ENCODE measurements at regions not wholly inside any gene's neighbourhood (a gene's known extent, or its start where the extent isn't known, plus 50 kb on each side); places are given as distances from the start of the nearest gene placed in this dataset.

DNA sequence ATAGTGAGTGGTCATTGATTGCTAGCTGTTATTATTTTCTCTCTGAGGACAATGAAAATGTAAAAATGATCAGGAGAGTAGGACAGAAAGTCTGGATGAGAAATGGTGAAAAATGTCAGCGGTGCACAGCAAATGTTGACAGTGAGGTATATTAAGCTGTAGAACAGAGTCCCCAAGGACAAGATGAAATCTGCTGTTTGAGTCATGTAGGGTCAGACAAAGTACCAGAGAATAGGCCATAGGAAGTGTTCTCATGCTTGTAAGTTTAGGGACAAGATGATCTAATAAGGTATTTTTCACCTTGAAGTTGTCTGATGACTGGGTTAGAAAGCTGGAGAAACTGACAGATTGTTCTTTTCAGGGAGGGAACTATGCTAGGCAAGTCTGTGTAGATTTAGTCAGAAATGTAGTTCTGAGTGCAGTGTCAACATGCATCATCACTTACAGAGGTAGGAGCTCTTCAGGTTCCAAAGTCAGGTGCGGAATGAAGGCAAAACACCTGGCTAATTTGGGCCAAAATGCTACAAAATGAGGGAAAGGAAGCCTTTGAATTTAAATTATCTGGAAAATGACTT lies 369.3 kb downstream of the DLEU7 start:
- DNase-seq (ENCODE audit: low read depth) (peak; percentile 7), FAIRE-seq (no peak)
- TF ChIP-seq, protein P1, sequence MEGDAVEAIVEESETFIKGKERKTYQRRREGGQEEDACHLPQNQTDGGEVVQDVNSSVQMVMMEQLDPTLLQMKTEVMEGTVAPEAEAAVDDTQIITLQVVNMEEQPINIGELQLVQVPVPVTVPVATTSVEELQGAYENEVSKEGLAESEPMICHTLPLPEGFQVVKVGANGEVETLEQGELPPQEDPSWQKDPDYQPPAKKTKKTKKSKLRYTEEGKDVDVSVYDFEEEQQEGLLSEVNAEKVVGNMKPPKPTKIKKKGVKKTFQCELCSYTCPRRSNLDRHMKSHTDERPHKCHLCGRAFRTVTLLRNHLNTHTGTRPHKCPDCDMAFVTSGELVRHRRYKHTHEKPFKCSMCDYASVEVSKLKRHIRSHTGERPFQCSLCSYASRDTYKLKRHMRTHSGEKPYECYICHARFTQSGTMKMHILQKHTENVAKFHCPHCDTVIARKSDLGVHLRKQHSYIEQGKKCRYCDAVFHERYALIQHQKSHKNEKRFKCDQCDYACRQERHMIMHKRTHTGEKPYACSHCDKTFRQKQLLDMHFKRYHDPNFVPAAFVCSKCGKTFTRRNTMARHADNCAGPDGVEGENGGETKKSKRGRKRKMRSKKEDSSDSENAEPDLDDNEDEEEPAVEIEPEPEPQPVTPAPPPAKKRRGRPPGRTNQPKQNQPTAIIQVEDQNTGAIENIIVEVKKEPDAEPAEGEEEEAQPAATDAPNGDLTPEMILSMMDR (IDR thresholded peaks at IDR 0.05; ENCODE audit: insufficient read depth, low read length, severe bottlenecking) = no peak
- H3K36me3 ChIP-seq (ENCODE audit: control insufficient read depth, insufficient read depth, low read length) = no peaks in the 10 kb centered on the region
- H3K4me3 ChIP-seq (ENCODE audit: low read depth, low read length) = no peak overlapping the region
- H3K27me3 ChIP-seq (ENCODE audit: control insufficient read depth, insufficient read depth, low read length) = no peaks in the 10 kb centered on the region

DNA sequence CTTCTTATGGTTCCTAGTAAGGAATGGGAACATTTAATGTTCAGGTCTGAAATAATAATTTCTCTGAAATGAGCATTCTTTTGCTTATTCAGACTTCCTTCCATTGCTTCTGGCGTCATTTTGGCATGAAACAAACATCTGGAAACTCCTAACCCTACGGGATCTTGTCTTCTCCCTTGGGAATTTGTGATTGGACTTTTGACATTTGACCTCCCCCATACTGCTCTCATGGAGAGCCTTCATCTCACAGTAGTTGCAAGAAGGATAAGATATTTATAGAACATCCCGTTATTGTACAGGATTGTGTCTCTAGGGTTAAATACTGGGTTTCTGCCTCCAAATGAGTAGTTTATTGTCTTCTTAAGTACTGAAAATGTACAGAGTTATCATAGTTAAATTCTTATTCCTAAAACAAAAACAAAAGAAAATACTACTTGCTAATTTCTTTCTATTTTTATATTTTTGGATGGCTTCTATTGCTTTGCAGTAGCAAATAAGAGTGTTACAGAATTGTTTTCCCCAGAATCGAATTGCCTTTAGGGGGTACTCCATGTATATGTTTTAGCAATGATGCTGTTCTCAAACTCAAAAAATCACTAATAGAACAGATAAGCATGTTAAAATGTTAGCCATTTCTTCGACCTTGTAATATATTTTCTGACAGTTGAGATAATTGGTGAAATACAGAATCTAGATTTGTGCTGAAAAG lies 366.8 kb downstream of the DLEU7 start:
- no peaks in the 10 kb centered on the region for H3K36me3 ChIP-seq (ENCODE audit: control insufficient read depth, insufficient read depth, low read length)
- TF ChIP-seq, protein P1 (IDR thresholded peaks at IDR 0.05; ENCODE audit: insufficient read depth, low read length, severe bottlenecking) = no peak
- no peak for FAIRE-seq
- no peaks in the 10 kb centered on the region for H3K27me3 ChIP-seq (ENCODE audit: control insufficient read depth, insufficient read depth, low read length)
- no peak for DNase-seq (ENCODE audit: low read depth)
- no peak overlapping the region for H3K4me3 ChIP-seq (ENCODE audit: low read depth, low read length)

DNA sequence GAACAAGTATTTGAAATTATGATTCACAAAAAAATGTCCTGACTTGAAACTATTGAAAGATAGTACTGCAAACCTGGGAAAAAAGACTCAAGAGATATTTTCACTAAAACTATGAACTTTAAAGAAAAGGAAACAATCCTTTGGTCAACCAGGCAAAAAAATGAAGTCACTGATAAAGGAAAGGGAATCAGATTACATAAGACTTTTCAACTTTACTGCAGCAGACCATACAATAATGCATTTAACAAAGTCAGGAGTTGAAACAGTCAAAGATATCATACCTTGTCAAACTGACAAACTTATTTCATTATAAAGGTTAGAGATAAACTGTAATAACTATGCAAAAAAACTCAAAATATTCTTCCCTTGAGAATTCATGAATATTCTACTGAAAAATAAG lies 361.6 kb downstream of the DLEU7 start:
- FAIRE-seq = no peak
- H3K27me3 ChIP-seq (ENCODE audit: control insufficient read depth, insufficient read depth, low read length) = no peaks in the 10 kb centered on the region

DNA sequence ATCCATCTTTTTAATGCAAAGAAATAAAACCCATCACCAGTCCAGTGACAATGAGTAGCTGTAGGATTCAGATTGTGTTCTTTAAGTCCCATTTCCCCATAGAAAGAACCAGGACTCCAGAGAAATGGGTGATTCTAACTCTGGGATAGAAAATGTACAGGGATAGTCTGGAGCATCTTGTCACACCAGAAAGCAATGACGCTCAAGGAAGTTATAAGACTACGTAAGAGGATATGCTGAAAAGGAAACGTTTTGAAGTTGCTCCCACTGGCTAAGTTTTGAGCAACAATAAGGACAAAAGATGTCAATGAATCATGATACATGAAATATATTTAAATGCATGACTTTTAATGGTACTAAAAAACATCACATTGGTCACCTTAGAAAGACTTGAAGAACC lies 360.1 kb downstream of the DLEU7 start:
- Histone ChIP-seq H3K4me3 (ENCODE audit: low read depth, low read length) (no peak overlapping the region), H3K36me3 (ENCODE audit: control insufficient read depth, insufficient read depth, low read length) (no peaks in the 10 kb centered on the region), H3K27me3 (ENCODE audit: control insufficient read depth, insufficient read depth, low read length) (no peaks in the 10 kb centered on the region)
- TF ChIP-seq, protein P1 (IDR thresholded peaks at IDR 0.05; ENCODE audit: insufficient read depth, low read length, severe bottlenecking) = no peak
- DNase-seq (ENCODE audit: low read depth) = no peak
- FAIRE-seq = no peak

More for the DNA sequence above, 361.6 kb downstream of the DLEU7 start:
- no peak for DNase-seq (ENCODE audit: low read depth)
- H3K36me3 ChIP-seq (ENCODE audit: control insufficient read depth, insufficient read depth, low read length) = no peaks in the 10 kb centered on the region
- TF ChIP-seq, protein P1 (IDR thresholded peaks at IDR 0.05; ENCODE audit: insufficient read depth, low read length, severe bottlenecking) = no peak
- no peak overlapping the region for H3K4me3 ChIP-seq (ENCODE audit: low read depth, low read length)

DNA sequence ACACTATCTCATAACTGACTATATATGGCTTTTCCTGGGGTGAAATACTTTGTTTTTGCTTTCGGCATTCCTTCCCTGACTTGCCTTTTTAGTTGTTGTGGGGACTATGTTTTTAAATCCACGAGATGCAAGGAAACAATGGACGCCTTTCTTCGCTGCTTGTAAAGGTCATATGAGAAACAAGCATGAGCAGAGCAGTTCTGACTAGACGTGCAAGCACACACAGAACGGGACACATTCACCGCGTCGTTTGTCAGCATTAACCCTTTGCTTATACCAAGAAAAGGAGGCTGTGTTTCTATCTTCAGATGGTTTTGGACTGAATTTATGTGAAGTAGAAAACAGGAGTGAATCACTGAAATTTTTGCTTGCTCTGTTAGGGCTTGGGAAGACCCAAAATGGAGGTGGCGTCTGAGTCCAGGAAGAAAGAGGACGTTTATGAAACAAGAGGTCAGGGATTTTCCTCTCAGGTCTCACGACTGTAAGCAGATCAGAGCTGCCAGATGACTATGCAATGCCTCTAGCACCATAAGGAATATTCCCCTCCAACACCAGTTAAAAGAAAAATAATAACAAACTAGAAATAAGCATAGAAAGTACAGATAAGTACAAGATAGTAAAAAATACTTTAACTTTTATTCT lies 358.9 kb downstream of the DLEU7 start:
- TF ChIP-seq, protein P1 (IDR thresholded peaks at IDR 0.05; ENCODE audit: insufficient read depth, low read length, severe bottlenecking) = no peak

More for the DNA sequence above, 358.9 kb downstream of the DLEU7 start:
- H3K36me3 ChIP-seq (ENCODE audit: control insufficient read depth, insufficient read depth, low read length) = no peaks in the 10 kb centered on the region
- FAIRE-seq = no peak
- H3K27me3 ChIP-seq (ENCODE audit: control insufficient read depth, insufficient read depth, low read length) = no peaks in the 10 kb centered on the region
- no peak for DNase-seq (ENCODE audit: low read depth)
- H3K4me3 ChIP-seq (ENCODE audit: low read depth, low read length) = no peak overlapping the region

All from bronchial epithelial cell (primary cell).